ES-I3 (cell line): ENCODE measurements at regions not wholly inside any gene's neighbourhood (a gene's known extent, or its start where the extent isn't known, plus 50 kb on each side); places are given as distances from the start of the nearest gene placed in this dataset.
"Not testable (repeated sequence)": the region's sequence is repeated elsewhere in the genome, so short reads cannot be mapped to it uniquely, and the experiment has no call there.

Experiments
- H3K36me3 ChIP-seq: 2 replicates; pipeline ENCODE4 v1.6.1; 2013; ENCODE audit warnings: mild to moderate bottlenecking, low read length, control low read depth, moderate library complexity; ENCODE audit not compliant: insufficient read depth
- H3K4me1 ChIP-seq: 2 replicates; pipeline ENCODE4 v1.6.1; 2013; ENCODE audit warnings: mild to moderate bottlenecking, control low read depth, low read length; ENCODE audit not compliant: insufficient read depth
- H3K9ac ChIP-seq: 2 replicates; pipeline ENCODE4 v1.6.1; 2013; ENCODE audit warnings: low read depth, mild to moderate bottlenecking, low read length, moderate library complexity
- H3K9me3 ChIP-seq: 2 replicates; pipeline ENCODE4 v1.6.1; 2013; ENCODE audit warnings: mild to moderate bottlenecking, low read length, moderate library complexity; ENCODE audit not compliant: control insufficient read depth, insufficient read depth

- no peaks in the 10 kb centered on the region for H3K36me3 ChIP-seq
- no peaks in the 10 kb centered on the region for H3K9me3 ChIP-seq
- H3K9ac ChIP-seq = no peak overlapping the region
- H3K4me1 ChIP-seq = peaks cover 31% of the 10 kb centered on the region
Observed at GRCh38 chr10:8304861-8305260, 250.4 kb downstream of the GATA3 start.

- no peak overlapping the region for H3K9ac ChIP-seq
Observed at GRCh38 chr10:8305876-8306652, 251.6 kb downstream of the GATA3 start.

GRCh38 chr10:8306685-8307364, 252.3 kb downstream of the GATA3 start:
- no peaks in the 10 kb centered on the region for H3K36me3 ChIP-seq
- H3K9ac ChIP-seq = no peak overlapping the region
- H3K9me3 ChIP-seq = no peaks in the 10 kb centered on the region
- peaks cover 31% of the 10 kb centered on the region for H3K4me1 ChIP-seq

More at GRCh38 chr10:8305876-8306652, 251.6 kb downstream of the GATA3 start:
- Histone ChIP-seq H3K4me1 (peaks cover 31% of the 10 kb centered on the region), H3K36me3 (no peaks in the 10 kb centered on the region), H3K9me3 (no peaks in the 10 kb centered on the region)

- H3K4me1 ChIP-seq = peaks cover 14% of the 10 kb centered on the region
- H3K36me3 ChIP-seq = no peaks in the 10 kb centered on the region
- H3K9ac ChIP-seq = no peak overlapping the region
- H3K9me3 ChIP-seq = no peaks in the 10 kb centered on the region
Observed at GRCh38 chr10:8310930-8311329, 256.4 kb downstream of the GATA3 start.

- Histone ChIP-seq H3K4me1 (peaks cover 7% of the 10 kb centered on the region), H3K36me3 (no peaks in the 10 kb centered on the region), H3K9me3 (no peaks in the 10 kb centered on the region), H3K9ac (no peak overlapping the region)
Observed at GRCh38 chr10:8311526-8312070, 257.1 kb downstream of the GATA3 start.

GRCh38 chr10:8312079-8312478, 257.6 kb downstream of the GATA3 start:
- H3K36me3 ChIP-seq = no peaks in the 10 kb centered on the region

GRCh38 chr10:8312781-8313180, 258.3 kb downstream of the GATA3 start:
- H3K4me1 ChIP-seq = no peaks in the 10 kb centered on the region
- no peak overlapping the region for H3K9ac ChIP-seq
- no peaks in the 10 kb centered on the region for H3K9me3 ChIP-seq
- no peaks in the 10 kb centered on the region for H3K36me3 ChIP-seq

More at GRCh38 chr10:8312079-8312478, 257.6 kb downstream of the GATA3 start:
- H3K4me1 ChIP-seq = peaks cover 2% of the 10 kb centered on the region; the same call in 1 of the 2 replicates
- H3K9me3 ChIP-seq = no peaks in the 10 kb centered on the region
- no peak overlapping the region for H3K9ac ChIP-seq

- no peaks in the 10 kb centered on the region for H3K9me3 ChIP-seq
- no peak overlapping the region for H3K9ac ChIP-seq
- H3K36me3 ChIP-seq = no peaks in the 10 kb centered on the region
- no peaks in the 10 kb centered on the region for H3K4me1 ChIP-seq
Observed at GRCh38 chr10:8314486-8314885, 260.0 kb downstream of the GATA3 start.

GRCh38 chr10:8315619-8316021, 261.1 kb downstream of the GATA3 start:
- Histone ChIP-seq H3K4me1 (no peaks in the 10 kb centered on the region), H3K36me3 (no peaks in the 10 kb centered on the region), H3K9ac (no peak overlapping the region), H3K9me3 (no peaks in the 10 kb centered on the region)

- Histone ChIP-seq H3K36me3 (no peaks in the 10 kb centered on the region), H3K4me1 (no peaks in the 10 kb centered on the region), H3K9me3 (no peaks in the 10 kb centered on the region), H3K9ac (no peak overlapping the region)
Observed at GRCh38 chr10:8316284-8316683, 261.8 kb downstream of the GATA3 start.

- not testable (repeated sequence) for H3K9ac ChIP-seq, H3K4me1 ChIP-seq, H3K9me3 ChIP-seq, H3K36me3 ChIP-seq
Observed at GRCh38 chr10:8318429-8318828, 263.9 kb downstream of the GATA3 start.

- no peaks in the 10 kb centered on the region for H3K36me3 ChIP-seq
- no peak overlapping the region for H3K9ac ChIP-seq
- H3K9me3 ChIP-seq = no peaks in the 10 kb centered on the region
- no peaks in the 10 kb centered on the region for H3K4me1 ChIP-seq
Observed at GRCh38 chr10:8318956-8319355, 264.5 kb downstream of the GATA3 start.

GRCh38 chr10:8319704-8320103, 265.2 kb downstream of the GATA3 start:
- H3K4me1 ChIP-seq = no peaks in the 10 kb centered on the region
- no peaks in the 10 kb centered on the region for H3K36me3 ChIP-seq
- H3K9me3 ChIP-seq = no peaks in the 10 kb centered on the region
- no peak overlapping the region for H3K9ac ChIP-seq

- H3K9ac ChIP-seq = no peak overlapping the region
- H3K36me3 ChIP-seq = no peaks in the 10 kb centered on the region
- no peaks in the 10 kb centered on the region for H3K4me1 ChIP-seq
- no peaks in the 10 kb centered on the region for H3K9me3 ChIP-seq
Observed at GRCh38 chr10:8321990-8322389, 267.5 kb downstream of the GATA3 start.
